Peyer's patch (tissue), 4 donors: ENCODE measurements at regions not wholly inside any gene's neighbourhood (a gene's known extent, or its start where the extent isn't known, plus 50 kb on each side); places are given as distances from the start of the nearest gene placed in this dataset.

Experiments
- DNase-seq, 3 donors: peaks; one replicate each; pipeline ENCODE4 v3.0.0-alpha.2; 2017 to 2019
- H3K27ac ChIP-seq, 4 donors: fragments of 200-600 bp; sonication (generic); one replicate each; pipeline ENCODE4 v1.5.1; 2016 to 2019
- H3K27me3 ChIP-seq, 2 donors: fragments of 200-600 bp; sonication (generic); one replicate each; pipeline ENCODE4 v1.5.1; 2019
- H3K36me3 ChIP-seq, 3 donors: fragments of 200-600 bp; sonication (generic); one replicate each; pipeline ENCODE4 v1.5.1; 2016 to 2019
- H3K4me1 ChIP-seq, 4 donors: fragments of 200-600 bp; sonication (generic); one replicate each; pipeline ENCODE4 v1.5.1; 2016 to 2019
- H3K4me3 ChIP-seq, 4 donors: fragments of 200-600 bp; sonication (generic); 1 replicate in 3 of 4; 2 replicates in 1 of 4; pipeline ENCODE4 v1.5.1; 2016 to 2019; ENCODE audit warnings: mild to moderate bottlenecking in 1 of 4
- H3K9me3 ChIP-seq, 4 donors: fragments of 200-600 bp; sonication (generic); one replicate each; pipeline ENCODE4 v1.5.1; 2016 to 2019; ENCODE audit warnings: mild to moderate bottlenecking in 1 of 4
- CTCF ChIP-seq, 6 experiments: fragments of 450-650 bp in 4 of 6; fragments of 200-600 bp in 2 of 6; sonication (generic) in 1 of 6; IDR thresholded peaks; one replicate each; pipeline ENCODE4 v1.5.1; 2017 to 2019; ENCODE audit warnings: antibody characterized with exemption in 6 of 6, mild to moderate bottlenecking in 3 of 6, moderate library complexity in 1 of 6
- POLR2A ChIP-seq, 2 donors: fragments of 450-650 bp; IDR thresholded peaks; one replicate each; pipeline ENCODE4 v1.5.1; 2017; ENCODE audit warnings: antibody characterized with exemption in 2 of 2, mild to moderate bottlenecking in 2 of 2, moderate library complexity in 2 of 2

DNA sequence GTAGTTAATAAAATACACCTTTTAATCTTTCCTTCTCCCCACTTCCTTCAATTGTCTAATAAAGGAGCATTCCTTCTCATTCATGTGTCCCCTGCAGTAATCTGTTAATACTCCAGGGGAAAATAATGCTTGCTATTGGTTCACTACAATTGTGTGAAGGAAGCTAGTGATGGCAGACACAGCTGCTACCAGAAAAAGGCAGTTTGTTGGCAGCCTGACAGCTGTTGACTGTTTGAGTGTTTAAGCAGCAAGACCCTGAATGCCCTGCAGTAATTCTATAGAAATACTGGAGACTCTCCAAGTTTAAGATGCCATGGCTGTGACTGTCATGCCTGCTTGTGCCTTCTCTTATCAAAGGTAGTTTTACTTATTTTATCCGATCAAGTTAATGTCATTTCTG, 359.5 kb downstream of the C4orf33 start:
- Histone ChIP-seq H3K9me3 (no peaks in the 10 kb centered on the region), H3K27ac (no peak overlapping the region), H3K27me3 (no peaks in the 10 kb centered on the region), H3K4me3 (no peak overlapping the region), H3K36me3 (no peaks in the 10 kb centered on the region), H3K4me1 (no peaks in the 10 kb centered on the region)
- no peak for DNase-seq
- TF ChIP-seq CTCF (IDR thresholded peaks at IDR 0.05), result no peak
- TF ChIP-seq POLR2A (IDR thresholded peaks at IDR 0.05), result no peak

DNA sequence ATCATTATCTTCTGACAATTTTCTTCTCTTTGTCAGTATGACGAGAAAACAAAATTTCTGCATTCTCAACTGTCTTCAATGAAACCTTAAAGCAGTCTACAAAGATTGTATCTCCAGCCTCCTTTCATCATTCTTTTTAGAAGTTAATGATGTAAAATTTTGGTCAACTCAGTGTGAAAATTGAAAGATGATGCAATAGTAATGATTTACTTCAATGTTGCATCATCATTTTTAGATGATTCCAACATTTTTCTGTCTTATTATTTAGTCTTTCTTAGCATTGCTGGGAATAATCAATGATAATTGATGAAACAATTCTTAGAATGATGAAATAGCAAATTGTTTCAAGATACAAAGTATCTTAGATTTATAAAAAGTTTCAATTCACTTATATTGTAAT, 372.7 kb downstream of the C4orf33 start:
- DNase-seq, result no peak
- no peak overlapping the region for H3K27ac ChIP-seq
- H3K4me1 ChIP-seq, result no peaks in the 10 kb centered on the region
- H3K4me3 ChIP-seq, result no peak overlapping the region
- H3K9me3 ChIP-seq, result no peaks in the 10 kb centered on the region
- H3K27me3 ChIP-seq, result no peaks in the 10 kb centered on the region
- no peaks in the 10 kb centered on the region for H3K36me3 ChIP-seq
- no peak for TF ChIP-seq POLR2A (IDR thresholded peaks at IDR 0.05)
- no peak for TF ChIP-seq CTCF (IDR thresholded peaks at IDR 0.05)

DNA sequence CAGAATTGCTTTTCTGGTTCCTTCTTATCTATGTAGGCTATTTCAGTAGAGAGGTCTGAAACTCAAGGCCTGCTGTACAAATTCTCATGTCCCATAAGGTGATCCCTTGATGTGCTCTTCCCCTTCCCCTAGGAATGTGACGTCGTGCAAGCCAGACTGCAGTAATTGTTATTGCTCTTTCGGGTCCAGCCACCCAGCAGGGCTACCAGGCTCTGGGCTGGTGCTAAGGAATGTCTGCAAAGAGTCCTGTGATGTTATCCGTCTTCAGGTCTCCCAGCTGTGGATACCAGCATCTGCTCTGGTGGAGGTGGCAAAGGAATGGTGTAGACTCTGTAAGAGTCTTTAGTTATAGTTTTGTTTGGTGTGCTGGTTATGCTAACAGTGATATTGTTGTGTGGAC, 378.7 kb downstream of the C4orf33 start:
- no peak for DNase-seq
- no peak overlapping the region for H3K27ac ChIP-seq

GRCh38 chr4:129481107-129481506, 385.2 kb downstream of the C4orf33 start:
- Histone ChIP-seq H3K36me3 (no peaks in the 10 kb centered on the region), H3K27me3 (no peaks in the 10 kb centered on the region)
- TF ChIP-seq POLR2A (IDR thresholded peaks at IDR 0.05) (no peak), CTCF (IDR thresholded peaks at IDR 0.05) (no peak)

More for the DNA sequence above, 378.7 kb downstream of the C4orf33 start:
- Histone ChIP-seq H3K4me1 (no peaks in the 10 kb centered on the region), H3K9me3 (no peaks in the 10 kb centered on the region), H3K36me3 (no peaks in the 10 kb centered on the region), H3K4me3 (no peak overlapping the region), H3K27me3 (no peaks in the 10 kb centered on the region)
- TF ChIP-seq CTCF (IDR thresholded peaks at IDR 0.05) (no peak), POLR2A (IDR thresholded peaks at IDR 0.05) (no peak)

GRCh38 chr4:129488427-129488826, 392.5 kb downstream of the C4orf33 start:
- H3K4me3 ChIP-seq, result no peak overlapping the region
- DNase-seq, result no peak
- TF ChIP-seq POLR2A (IDR thresholded peaks at IDR 0.05), result no peak
- TF ChIP-seq CTCF (IDR thresholded peaks at IDR 0.05), result no peak
- H3K27me3 ChIP-seq, result no peaks in the 10 kb centered on the region
- H3K36me3 ChIP-seq, result no peaks in the 10 kb centered on the region
- H3K9me3 ChIP-seq, result no peaks in the 10 kb centered on the region
- no peaks in the 10 kb centered on the region for H3K4me1 ChIP-seq
- no peak overlapping the region for H3K27ac ChIP-seq

More at GRCh38 chr4:129481107-129481506, 385.2 kb downstream of the C4orf33 start:
- Histone ChIP-seq H3K9me3 (no peaks in the 10 kb centered on the region), H3K4me3 (no peak overlapping the region), H3K27ac (no peak overlapping the region), H3K4me1 (no peaks in the 10 kb centered on the region)
- no peak for DNase-seq

- TF ChIP-seq CTCF (IDR thresholded peaks at IDR 0.05) (no peak), POLR2A (IDR thresholded peaks at IDR 0.05) (no peak)
- Histone ChIP-seq H3K27ac (no peak overlapping the region), H3K36me3 (no peaks in the 10 kb centered on the region), H3K9me3 (no peaks in the 10 kb centered on the region), H3K4me3 (no peak overlapping the region), H3K4me1 (no peaks in the 10 kb centered on the region), H3K27me3 (no peaks in the 10 kb centered on the region)
- DNase-seq, result no peak
These were observed 394.6 kb downstream of the C4orf33 start for GRCh38 chr4:129490516-129490915.
